GM18507 (cell line): ENCODE measurements at regions not wholly inside any gene's neighbourhood (a gene's known extent, or its start where the extent isn't known, plus 50 kb on each side); places are given as distances from the start of the nearest gene placed in this dataset.

Experiments used
- DNase-seq: peaks from one replicate; pipeline ENCODE4 v3.0.0; 2011; ENCODE audit warnings: low read depth; ENCODE audit not compliant: insufficient read length; ENCODE audit errors: extremely low spot score
- FAIRE-seq: peaks from 2 replicates; lab custom pipeline; 2011; peaks lifted over from hg19 to GRCh38; lab: Jason Lieb, UNC

- FAIRE-seq (no peak), DNase-seq (no peak)
Observed at GRCh38 chr9:87109231-87109631, 161.9 kb upstream of the GAS1 start.

- no peak for FAIRE-seq
- no peak for DNase-seq
Observed at GRCh38 chr9:87109851-87110250, 162.5 kb upstream of the GAS1 start.

- DNase-seq (no peak), FAIRE-seq (no peak)
Observed at GRCh38 chr9:87111010-87111409, 163.7 kb upstream of the GAS1 start.

- no peak for FAIRE-seq
- no peak for DNase-seq
Observed at GRCh38 chr9:87112656-87113055, 165.3 kb upstream of the GAS1 start.

- no peak for FAIRE-seq
Observed at GRCh38 chr9:87113874-87114273, 166.6 kb upstream of the GAS1 start.

GRCh38 chr9:87115785-87116184 lies 168.5 kb upstream of the GAS1 start:
- DNase-seq: no peak
- no peak for FAIRE-seq

More at GRCh38 chr9:87113874-87114273, 166.6 kb upstream of the GAS1 start:
- DNase-seq: no peak

GRCh38 chr9:87116492-87116891 lies 169.2 kb upstream of the GAS1 start:
- FAIRE-seq (no peak), DNase-seq (no peak)

- DNase-seq (no peak), FAIRE-seq (no peak)
Observed at GRCh38 chr9:87118594-87118993, 171.3 kb upstream of the GAS1 start.

- FAIRE-seq (no peak), DNase-seq (no peak)
Observed at GRCh38 chr9:87119328-87119881, 172.1 kb upstream of the GAS1 start.

GRCh38 chr9:87120610-87121009 lies 173.3 kb upstream of the GAS1 start:
- no peak for DNase-seq
- no peak for FAIRE-seq

- DNase-seq (no peak), FAIRE-seq (no peak)
Observed at GRCh38 chr9:87122947-87123685, 175.8 kb upstream of the GAS1 start.

- FAIRE-seq (no peak), DNase-seq (no peak)
Observed at GRCh38 chr9:87123830-87124229, 176.5 kb upstream of the GAS1 start.

GRCh38 chr9:87125819-87126218 lies 178.5 kb upstream of the GAS1 start:
- no peak for FAIRE-seq
- DNase-seq: no peak

GRCh38 chr9:87127543-87127942 lies 180.2 kb upstream of the GAS1 start:
- DNase-seq (no peak), FAIRE-seq (no peak)

GRCh38 chr9:87127978-87128614 lies 180.8 kb upstream of the GAS1 start:
- FAIRE-seq (no peak), DNase-seq (no peak)

GRCh38 chr9:87128844-87129493 lies 181.7 kb upstream of the GAS1 start:
- FAIRE-seq (no peak), DNase-seq (no peak)

- FAIRE-seq (no peak), DNase-seq (no peak)
Observed at GRCh38 chr9:87135074-87135473, 187.8 kb upstream of the GAS1 start.

- no peak for FAIRE-seq
- no peak for DNase-seq
Observed at GRCh38 chr9:87137718-87138117, 190.4 kb upstream of the GAS1 start.

GRCh38 chr9:87138128-87139040 lies 191.1 kb upstream of the GAS1 start:
- FAIRE-seq: no peak

More at GRCh38 chr9:87138128-87139040, 191.1 kb upstream of the GAS1 start:
- no peak for DNase-seq
